OCI-LY3 (cell line): ENCODE measurements at regions not wholly inside any gene's neighbourhood (a gene's known extent, or its start where the extent isn't known, plus 50 kb on each side); places are given as distances from the start of the nearest gene placed in this dataset.

Source experiments
- EZH2phosphoT487 ChIP-seq: fragments of 200-600 bp; shearing (Covaris generic); IDR thresholded peaks from 2 replicates; pipeline ENCODE4 v1.6.1; 2018; ENCODE audit warnings: antibody characterized with exemption, mixed run types, low read depth
- TF ChIP-seq, protein P1 (sequence below): fragments of 200-600, 300-600 bp; sonication (generic); IDR thresholded peaks from 2 replicates; pipeline ENCODE4 v1.5.1; 2014; ENCODE audit warnings: antibody characterized with exemption, low read length, low read depth

GRCh38 chr4:187141101-187141500 is 417.4 kb upstream of the FAT1 start:
- TF ChIP-seq, protein P1, sequence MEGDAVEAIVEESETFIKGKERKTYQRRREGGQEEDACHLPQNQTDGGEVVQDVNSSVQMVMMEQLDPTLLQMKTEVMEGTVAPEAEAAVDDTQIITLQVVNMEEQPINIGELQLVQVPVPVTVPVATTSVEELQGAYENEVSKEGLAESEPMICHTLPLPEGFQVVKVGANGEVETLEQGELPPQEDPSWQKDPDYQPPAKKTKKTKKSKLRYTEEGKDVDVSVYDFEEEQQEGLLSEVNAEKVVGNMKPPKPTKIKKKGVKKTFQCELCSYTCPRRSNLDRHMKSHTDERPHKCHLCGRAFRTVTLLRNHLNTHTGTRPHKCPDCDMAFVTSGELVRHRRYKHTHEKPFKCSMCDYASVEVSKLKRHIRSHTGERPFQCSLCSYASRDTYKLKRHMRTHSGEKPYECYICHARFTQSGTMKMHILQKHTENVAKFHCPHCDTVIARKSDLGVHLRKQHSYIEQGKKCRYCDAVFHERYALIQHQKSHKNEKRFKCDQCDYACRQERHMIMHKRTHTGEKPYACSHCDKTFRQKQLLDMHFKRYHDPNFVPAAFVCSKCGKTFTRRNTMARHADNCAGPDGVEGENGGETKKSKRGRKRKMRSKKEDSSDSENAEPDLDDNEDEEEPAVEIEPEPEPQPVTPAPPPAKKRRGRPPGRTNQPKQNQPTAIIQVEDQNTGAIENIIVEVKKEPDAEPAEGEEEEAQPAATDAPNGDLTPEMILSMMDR: no peak
- no peak for TF ChIP-seq EZH2phosphoT487
